Stimulated activated CD4-positive, alpha-beta T cell treated with anti-CD3 and anti-CD28 coated beads, TNF-alpha, amount 100 ng/mL, for 1 hour (primary cell): ENCODE measurements at regions not wholly inside any gene's neighbourhood (a gene's known extent, or its start where the extent isn't known, plus 50 kb on each side); places are given as distances from the start of the nearest gene placed in this dataset.
"Not testable (repeated sequence)": the region's sequence is repeated elsewhere in the genome, so short reads cannot be mapped to it uniquely, and the experiment has no call there.

Experiments
- DNase-seq, 3 donors: peaks; one replicate each; pipeline ENCODE4 v3.0.0-alpha.2; 2020; ENCODE audit warnings: low read depth in 3 of 3, low spot score in 1 of 3

DNA sequence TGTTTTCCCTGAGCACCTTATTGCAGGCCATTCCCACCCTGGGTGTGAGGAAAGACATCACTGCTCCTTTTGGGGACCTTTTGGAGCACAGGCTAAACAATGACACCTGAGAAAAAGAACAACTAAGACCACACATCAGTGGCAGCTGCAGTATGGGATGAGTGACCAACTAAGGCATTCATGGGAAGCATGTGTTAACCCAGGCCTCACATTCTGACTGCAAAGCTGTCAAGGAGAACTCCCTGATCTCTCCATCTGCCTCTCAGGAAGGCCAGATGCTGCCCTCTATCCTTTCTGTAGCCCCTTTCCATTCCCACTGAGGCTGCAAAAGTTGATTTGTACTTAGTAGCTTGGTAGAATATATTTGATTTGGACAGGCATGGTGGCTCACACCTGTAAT is 130.5 kb upstream of the FOXN2 start:
- DNase-seq = no peak

GRCh38 chr2:48187503-48187902 is 127.0 kb upstream of the FOXN2 start:
- DNase-seq = no peak

DNA sequence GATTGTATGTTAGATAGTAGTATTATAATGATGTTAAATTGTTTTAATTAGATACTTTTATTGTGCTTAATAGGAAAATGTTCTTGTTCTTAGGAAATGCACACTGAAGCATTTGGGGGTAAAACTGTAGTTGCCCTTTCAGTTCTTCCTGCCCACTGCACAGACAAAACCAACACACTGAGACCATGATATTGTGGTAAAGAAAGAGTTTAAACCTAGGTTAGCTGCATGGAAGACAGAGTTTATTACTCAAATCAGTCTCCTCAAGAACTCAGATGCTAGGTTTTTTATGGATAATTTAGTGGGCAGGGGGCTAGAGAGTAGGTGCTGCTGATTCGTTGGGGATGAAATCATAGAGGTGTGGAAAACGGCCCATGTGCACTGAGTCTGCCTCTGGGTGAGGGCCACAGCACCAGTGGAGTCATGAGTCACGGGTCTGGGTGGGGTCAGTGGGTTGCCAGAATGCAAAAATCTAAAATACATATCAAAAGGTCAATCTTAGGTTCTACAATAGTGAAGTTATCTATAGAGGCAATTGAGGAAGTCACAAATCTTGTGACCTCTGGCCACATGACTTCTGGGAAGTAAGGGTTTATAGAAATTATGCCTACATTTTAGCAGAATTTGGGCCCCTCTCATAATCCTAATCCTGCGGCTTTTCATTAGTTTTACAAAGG is 124.8 kb upstream of the FOXN2 start:
- DNase-seq = no peak

GRCh38 chr2:48190230-48190629 is 124.3 kb upstream of the FOXN2 start:
- DNase-seq = no peak

GRCh38 chr2:48194641-48195040 is 119.8 kb upstream of the FOXN2 start:
- no peak for DNase-seq

- no peak for DNase-seq
Observed at GRCh38 chr2:48195169-48195568, 119.3 kb upstream of the FOXN2 start.

DNA sequence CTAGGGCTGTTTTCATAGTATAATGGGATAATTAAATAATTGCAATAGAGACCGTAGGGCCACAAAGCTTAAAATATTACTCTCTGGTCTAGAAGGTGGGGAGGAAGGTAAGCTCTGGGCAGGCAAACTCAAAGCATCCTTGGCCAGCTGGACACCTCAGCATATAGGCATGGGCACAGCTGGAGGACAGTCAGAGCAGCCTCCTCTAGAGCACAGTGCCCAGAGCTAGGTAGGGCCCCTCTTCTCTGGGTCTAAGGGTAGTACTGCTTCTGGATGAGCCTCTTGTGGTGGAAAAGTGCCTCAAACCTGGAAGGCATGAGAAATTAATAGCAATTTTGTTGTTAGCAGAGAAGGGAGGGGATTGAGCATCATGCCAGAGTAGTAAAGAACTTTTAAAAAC is 116.9 kb upstream of the FOXN2 start:
- DNase-seq = no peak

DNA sequence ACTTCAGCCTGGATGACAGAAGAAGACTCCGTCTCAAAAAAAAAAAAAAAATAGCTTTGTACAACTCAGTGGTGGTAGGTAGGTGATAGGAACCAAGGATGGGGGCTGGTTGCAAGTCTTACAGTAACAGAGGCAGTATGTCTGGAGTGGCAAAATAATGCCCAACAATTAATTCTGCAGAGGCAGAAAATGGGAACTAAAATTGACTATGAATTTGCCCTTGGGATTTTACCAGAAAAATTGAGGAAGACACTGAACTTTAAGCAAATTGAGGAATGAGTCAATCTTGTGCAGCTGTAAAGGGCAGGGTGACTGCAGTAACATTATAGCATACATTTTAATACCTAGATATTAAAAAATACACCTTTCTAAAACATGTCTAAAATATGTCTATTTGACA is 116.1 kb upstream of the FOXN2 start:
- DNase-seq = no peak

DNA sequence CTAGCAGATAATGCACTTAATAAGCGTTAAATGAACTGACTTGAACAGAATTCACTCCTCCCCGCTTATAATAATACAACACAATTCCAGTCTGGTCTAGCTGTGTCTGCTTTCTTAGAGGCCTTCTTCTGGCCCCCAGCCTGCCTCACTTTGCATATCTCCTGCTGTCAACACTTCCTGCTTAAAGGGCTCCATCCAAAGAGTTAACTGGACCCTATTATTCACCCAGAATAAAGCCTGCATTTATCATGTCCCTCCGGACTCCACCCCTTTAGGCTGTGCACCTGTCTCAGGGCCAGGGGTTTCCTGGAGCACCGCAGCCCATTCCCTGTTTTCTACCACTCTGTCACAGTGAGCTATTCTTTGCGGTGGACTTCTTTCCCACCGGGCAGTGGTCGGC is 115.4 kb upstream of the FOXN2 start:
- no peak for DNase-seq

- DNase-seq = no peak
Observed at GRCh38 chr2:48200620-48201293, 113.7 kb upstream of the FOXN2 start.

DNA sequence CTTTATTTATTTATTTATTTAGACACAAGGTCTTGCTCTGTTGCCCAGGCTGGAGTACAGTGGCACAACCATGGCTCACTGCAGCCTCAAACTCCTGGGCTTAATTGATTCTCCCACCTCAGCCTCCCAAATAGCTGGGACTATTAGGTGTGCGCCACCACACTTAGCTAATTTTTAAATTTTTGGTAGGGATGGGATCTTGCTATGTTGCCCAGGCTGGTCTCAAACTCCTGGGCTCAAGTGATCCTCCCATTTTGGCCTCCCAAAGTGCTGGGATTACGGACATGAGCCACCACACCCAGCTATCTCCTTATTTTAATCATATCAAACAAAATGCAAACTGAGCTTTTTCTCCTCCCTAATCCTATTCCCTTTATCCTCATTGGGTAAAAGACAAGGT is 113.0 kb upstream of the FOXN2 start:
- DNase-seq = not testable (repeated sequence)

GRCh38 chr2:48202863-48203642 is 111.4 kb upstream of the FOXN2 start:
- no peak for DNase-seq

GRCh38 chr2:48203668-48204067 is 110.8 kb upstream of the FOXN2 start:
- no peak for DNase-seq

GRCh38 chr2:48204750-48205136 is 109.7 kb upstream of the FOXN2 start:
- DNase-seq = no peak

- no peak for DNase-seq
Observed at GRCh38 chr2:48205137-48205798, 109.2 kb upstream of the FOXN2 start.

DNA sequence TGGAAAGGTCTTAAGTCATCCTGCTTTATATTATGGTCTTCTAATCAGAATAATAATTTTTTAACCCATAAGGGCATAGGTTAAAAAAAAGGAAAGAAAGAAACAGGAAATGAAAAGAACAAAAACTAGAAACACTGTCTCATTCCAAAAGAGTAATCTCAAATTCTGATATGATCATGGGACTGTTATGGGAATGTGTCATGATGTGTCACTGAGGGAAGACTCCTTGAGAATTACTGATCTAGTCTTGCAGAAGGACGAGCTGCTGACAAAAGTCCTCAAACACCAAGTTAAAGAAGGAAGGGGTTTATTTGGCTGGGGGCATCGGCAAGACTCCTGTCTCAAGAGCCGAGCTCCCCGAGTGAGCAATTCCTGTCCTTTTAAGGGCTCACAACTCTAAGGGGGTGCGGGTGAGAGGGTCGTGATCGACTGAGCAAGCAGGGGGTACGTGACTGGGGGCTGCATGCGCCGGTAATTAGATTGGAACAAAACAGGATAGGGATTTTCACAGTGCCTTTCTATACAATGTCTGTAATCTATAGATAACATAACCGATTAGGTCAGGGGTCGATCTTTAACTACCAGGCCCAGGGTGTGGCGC is 108.3 kb upstream of the FOXN2 start:
- not testable (repeated sequence) for DNase-seq

- DNase-seq = no peak
Observed at GRCh38 chr2:48207201-48207641, 107.3 kb upstream of the FOXN2 start.

DNA sequence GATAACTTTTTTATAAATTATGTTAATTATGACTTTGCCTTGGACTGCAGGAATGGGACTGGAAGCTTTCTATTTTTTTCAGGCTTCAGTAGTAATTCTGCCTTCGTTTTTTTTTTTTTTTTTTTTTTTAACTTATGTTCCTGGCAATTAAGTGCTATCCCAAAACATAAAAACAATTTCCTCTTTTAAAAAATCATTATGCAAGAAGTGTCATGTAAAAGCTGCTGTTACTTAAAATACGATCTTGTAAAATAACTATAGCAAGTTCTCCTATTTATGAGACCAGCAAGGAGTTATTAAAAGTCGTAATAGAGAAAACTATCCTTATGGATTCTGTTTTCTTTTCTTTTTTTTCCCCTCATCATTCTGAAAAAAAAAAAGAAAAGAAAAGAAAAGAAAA is 106.6 kb upstream of the FOXN2 start:
- no peak for DNase-seq

DNA sequence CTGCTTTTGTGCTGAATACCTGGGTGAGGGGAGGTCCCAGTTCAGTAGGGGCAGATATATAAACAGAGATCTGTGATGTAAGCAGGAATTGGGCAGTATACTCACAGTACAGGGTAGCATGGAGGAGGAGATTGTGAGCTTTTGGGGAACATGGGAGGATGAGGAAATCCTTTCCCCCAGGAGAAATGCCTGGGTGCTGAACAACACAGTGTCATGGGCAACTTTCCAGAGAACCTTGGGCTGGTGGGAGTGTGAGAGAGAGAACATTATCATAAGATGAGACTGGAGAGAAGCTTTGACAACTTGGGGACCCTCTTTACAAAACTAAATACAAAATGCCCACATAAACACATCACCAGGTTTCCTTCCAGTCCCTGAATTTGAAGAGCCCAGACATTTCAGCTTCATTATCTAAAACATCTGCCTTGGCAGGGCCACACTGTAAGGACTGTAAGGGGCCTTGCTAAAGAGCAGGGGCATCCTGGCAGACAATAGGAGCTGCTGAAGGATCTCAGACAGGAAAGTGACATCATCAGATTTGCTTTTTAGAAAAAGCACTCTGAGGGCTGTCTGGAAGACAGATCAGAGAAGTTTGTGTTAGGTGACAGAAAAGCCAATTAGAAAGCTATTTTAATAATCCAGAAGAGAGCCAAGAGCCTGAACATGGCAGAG is 105.1 kb upstream of the FOXN2 start:
- no peak for DNase-seq

GRCh38 chr2:48210189-48210588 is 104.3 kb upstream of the FOXN2 start:
- DNase-seq = no peak

GRCh38 chr2:48213646-48214045 is 100.8 kb upstream of the FOXN2 start:
- no peak for DNase-seq
